ENCODE measurements at regions not wholly inside any gene's neighbourhood (a gene's known extent, or its start where the extent isn't known, plus 50 kb on each side); places are given as distances from the start of the nearest gene placed in this dataset.
A peak's percentile ranks its signal among the peaks of the same experiment; 100 is the strongest.

DNA sequence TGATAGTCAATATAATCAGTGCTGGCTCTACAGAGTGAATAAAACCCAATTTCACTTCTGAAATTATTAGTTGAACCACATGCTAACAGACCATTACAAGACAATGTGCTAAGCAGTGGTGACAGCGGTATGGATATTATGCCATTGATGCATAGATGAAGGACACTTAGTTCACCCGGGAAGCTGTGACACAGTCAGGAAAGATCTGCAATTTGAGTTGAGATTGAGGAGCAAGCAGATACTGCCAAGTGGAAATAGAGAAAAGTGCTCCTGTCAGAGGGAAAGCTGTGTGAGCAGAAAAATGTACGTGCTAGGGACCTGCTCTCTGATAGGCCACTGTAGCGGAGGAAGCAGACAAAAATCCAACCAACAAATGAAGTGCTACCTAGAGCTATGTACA, 529.5 kb upstream of the CDH2 start:
- DNase-seq (ENCODE audit: low read depth) = no peak
- H3K4me3 ChIP-seq (ENCODE audit: low read length) = no peak overlapping the region
- TF ChIP-seq CTCF (IDR thresholded peaks at IDR 0.05; ENCODE audit: insufficient read depth, low read depth, low read length, missing control alignments) = no peak

- TF ChIP-seq CTCF (IDR thresholded peaks at IDR 0.05; ENCODE audit: insufficient read depth, low read depth, low read length, missing control alignments) = no peak
- no peak overlapping the region for H3K4me3 ChIP-seq (ENCODE audit: low read length)
- DNase-seq (ENCODE audit: low read depth) = no peak
Measured at GRCh38 chr18:28705482-28705881, 528.6 kb upstream of the CDH2 start.

DNA sequence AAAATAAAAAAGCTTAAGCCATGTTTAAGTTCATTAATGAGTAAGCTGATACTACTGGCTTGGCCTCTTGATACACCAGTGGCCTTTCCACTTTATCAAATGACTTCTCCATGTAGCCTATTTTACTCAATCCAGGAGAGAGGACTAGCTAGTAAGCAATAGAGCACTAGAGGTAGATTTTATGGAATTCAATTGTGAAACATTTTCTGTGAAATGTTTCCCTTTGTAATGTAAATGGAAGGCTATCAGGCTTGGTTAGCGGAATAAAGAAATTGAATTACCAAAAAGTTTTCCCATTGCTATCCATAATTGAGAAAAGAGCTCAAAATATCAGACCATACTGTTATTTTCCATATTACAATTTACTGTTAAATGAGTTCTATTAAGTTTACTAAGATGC, 515.4 kb upstream of the CDH2 start:
- no peak for TF ChIP-seq CTCF (IDR thresholded peaks at IDR 0.05; ENCODE audit: insufficient read depth, low read depth, low read length, missing control alignments)
- H3K4me3 ChIP-seq (ENCODE audit: low read length) = no peak overlapping the region
- DNase-seq (ENCODE audit: low read depth) = no peak

DNA sequence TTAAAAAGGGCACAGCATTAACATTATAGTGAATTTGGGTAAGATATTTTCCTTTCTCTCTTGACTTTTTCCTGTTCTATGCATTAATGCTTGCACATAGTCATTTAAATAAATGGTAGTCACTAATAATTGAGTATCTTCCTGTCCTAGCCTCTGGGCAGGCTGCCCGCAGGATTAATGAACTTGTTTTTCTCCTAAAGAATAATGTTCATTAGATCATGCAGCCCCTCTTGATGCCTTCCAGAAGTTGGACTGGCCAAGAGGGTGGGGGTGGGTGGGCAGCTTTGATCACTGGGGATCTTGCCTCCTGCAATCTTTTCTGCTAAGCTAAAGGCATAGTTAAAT, 514.5 kb upstream of the CDH2 start:
- DNase-seq (ENCODE audit: low read depth) = peak; percentile 39
- no peak for TF ChIP-seq CTCF (IDR thresholded peaks at IDR 0.05; ENCODE audit: insufficient read depth, low read depth, low read length, missing control alignments)
- no peak overlapping the region for H3K4me3 ChIP-seq (ENCODE audit: low read length)

DNA sequence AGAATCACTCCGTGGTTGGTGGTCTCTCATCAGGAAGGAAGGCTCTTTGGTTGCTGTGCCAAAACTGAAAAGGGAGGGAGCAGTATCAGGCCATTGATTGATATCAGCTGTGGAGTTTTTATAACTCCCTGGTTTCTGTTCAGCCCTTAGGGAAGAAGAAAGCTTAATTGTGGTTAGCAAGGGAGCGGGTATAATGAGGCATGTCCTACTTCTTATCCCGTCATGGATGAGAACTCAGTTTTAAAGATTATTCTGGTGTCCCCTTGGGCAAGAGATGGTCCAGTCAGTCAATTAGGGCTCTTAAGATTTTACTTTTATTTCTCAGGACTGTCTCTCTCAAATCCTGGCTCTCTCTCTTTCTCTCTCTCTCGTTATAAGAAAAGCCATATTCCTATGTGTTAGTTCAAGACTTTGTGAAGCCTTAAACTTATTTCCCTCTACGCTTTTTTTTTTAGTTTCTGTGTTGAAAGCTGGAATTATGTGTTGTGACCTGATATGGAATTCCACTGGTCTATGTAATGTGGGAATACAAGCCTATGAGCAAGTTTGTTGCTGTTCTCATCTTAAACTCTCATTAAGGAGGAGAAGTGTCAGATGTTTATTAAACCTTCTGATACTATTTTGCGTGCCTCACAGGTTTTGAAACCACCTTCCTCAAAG, 514.0 kb upstream of the CDH2 start:
- no peak overlapping the region for H3K4me3 ChIP-seq (ENCODE audit: low read length)
- DNase-seq (ENCODE audit: low read depth) = peak; percentile 31
- no peak for TF ChIP-seq CTCF (IDR thresholded peaks at IDR 0.05; ENCODE audit: insufficient read depth, low read depth, low read length, missing control alignments)

DNA sequence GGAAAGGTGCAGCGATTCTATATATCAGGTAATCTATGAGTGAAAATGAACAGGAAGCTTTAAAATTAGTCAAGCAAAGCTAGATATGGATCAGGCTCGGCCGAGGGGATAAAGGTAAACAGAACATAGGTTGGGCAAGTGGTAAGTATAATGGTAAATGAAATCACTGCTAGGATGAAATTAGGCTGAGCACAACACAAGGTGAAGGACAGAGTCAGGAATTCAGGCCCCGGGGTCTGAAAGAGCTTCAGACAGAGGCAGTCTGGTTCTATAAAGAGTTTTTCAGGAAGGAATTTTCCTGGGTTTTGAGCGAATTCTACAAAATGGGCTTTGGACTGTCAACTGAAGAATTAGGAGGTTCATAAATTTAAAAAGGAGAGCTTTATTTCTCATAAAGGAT, 513.2 kb upstream of the CDH2 start:
- no peak for TF ChIP-seq CTCF (IDR thresholded peaks at IDR 0.05; ENCODE audit: insufficient read depth, low read depth, low read length, missing control alignments)
- no peak overlapping the region for H3K4me3 ChIP-seq (ENCODE audit: low read length)
- no peak for DNase-seq (ENCODE audit: low read depth)

GRCh38 chr18:28689588-28689987, 512.7 kb upstream of the CDH2 start:
- DNase-seq (ENCODE audit: low read depth) = no peak
- no peak overlapping the region for H3K4me3 ChIP-seq (ENCODE audit: low read length)
- TF ChIP-seq CTCF (IDR thresholded peaks at IDR 0.05; ENCODE audit: insufficient read depth, low read depth, low read length, missing control alignments) = no peak
